T-helper 2 cell treated with Interferon-gamma antibody and Interleukin-4, amounts not matched to agents 100 ng/mL and 5 ng/mL, for 36 hours (primary cell): ENCODE measurements at regions not wholly inside any gene's neighbourhood (a gene's known extent, or its start where the extent isn't known, plus 50 kb on each side); places are given as distances from the start of the nearest gene placed in this dataset.

Experiments
- intact Hi-C: fragments of 100-400 bp; cut with micrococcal nuclease; formaldehyde crosslinking; loops from one replicate; pipeline ENCODE4 v1.15.1; 2023

DNA sequence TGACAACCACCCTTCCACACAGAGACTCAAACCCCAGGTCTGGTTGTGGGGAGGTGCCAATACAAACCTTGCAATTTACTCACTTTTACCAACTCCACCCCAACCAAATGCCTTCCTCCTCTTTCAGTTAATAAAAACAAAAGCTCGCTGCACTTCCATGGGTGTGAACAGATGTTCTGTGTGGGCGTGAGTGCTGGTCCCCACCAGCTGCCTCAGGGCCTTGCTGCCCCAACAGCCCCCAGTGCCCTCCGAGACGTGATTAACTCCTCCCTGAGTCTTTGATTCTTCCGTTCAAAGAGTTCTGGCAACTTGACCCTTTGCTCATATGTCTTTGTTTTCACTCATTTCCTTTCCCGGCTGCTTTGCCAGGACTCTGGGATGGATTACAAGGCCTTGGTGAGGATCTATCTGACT lies 258.9 kb upstream of the CXCR4 start:
- intact Hi-C loops, result loop anchor here (5.0 kb wide), 2 partner anchors 95 to 415 kb away; no protein-coding TSS in a partner anchor

- intact Hi-C loops, result loop anchor here (5.0 kb wide), 2 partner anchors 94 to 414 kb away; no protein-coding TSS in a partner anchor
These were observed 258.3 kb upstream of the CXCR4 start for GRCh38 chr2:136376211-136376610.

- intact Hi-C loops, result loop anchor here (1.0 to 5.0 kb wide), 5 partner anchors 48 to 413 kb away; partner anchors contain the start of gene DARS1
These were observed 257.3 kb upstream of the CXCR4 start for GRCh38 chr2:136375017-136375901.

DNA sequence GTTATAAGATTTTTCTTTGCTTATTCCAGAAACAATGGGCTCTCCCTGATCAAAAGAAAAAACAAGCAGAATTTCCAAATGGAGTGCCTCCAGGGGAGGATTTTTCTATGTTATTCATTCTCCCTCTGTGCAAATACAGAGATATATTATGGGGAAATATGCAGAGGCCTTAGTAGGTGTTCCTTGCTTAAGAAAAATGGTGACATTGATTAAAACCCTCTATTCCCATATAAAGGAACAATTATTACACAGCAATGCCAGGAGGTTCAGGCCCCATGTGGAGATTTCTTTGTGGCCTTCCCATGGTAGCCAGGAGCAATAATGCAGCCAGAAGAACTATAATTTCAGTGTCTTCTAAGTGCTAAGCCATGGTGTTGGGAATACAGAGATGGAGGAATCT lies 255.9 kb upstream of the CXCR4 start:
- intact Hi-C loops, result loop anchor here (2.0 kb wide), 2 partner anchors 241 to 389 kb away; partner anchors contain the start of gene DARS1

GRCh38 chr2:136373029-136373428 lies 255.1 kb upstream of the CXCR4 start:
- intact Hi-C loops, result no loop called here

DNA sequence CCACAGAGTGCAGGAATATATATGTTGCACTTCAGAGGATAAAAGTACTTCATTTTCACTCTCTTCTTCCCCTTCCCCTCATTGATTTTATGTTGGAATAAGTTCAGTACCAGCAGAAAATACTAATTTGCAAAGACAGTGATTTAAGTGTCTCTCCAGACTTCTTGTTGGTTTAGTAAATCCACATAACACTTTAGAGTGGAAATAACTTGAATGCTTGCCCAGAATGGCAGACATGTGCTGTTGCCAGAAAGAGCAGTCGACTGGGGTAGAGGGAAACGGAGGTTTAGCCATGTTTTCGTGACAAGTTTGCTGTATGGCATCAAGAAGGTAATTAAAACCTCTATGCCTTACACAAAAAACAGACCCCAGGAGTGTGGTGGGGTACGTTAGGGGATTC lies 246.0 kb upstream of the CXCR4 start:
- intact Hi-C loops, result no loop called here

DNA sequence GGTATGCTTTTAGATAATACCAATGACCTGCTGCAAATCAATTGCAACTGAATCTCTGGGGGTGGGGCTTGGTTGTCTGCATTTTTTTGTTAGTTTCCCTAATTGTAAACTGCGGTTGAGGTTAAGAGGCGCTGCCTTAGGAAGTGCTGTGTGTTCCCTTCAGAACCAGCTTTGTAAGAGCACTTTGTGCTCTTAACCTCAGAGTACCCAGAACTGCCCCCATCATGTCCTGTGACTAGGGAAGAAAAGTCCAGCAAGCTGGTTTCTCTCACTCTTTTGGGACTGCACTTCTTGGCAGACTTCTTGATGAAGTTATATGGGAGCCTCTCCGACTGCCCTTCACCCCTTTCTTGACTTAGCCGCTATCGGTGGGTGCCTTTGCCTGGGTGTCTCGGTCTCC lies 245.5 kb upstream of the CXCR4 start:
- intact Hi-C loops, result no loop called here

GRCh38 chr2:136362676-136363390 lies 244.9 kb upstream of the CXCR4 start:
- intact Hi-C loops, result loop anchor here (1.0 kb wide), 1 partner anchor 36 kb away; no protein-coding TSS in a partner anchor

DNA sequence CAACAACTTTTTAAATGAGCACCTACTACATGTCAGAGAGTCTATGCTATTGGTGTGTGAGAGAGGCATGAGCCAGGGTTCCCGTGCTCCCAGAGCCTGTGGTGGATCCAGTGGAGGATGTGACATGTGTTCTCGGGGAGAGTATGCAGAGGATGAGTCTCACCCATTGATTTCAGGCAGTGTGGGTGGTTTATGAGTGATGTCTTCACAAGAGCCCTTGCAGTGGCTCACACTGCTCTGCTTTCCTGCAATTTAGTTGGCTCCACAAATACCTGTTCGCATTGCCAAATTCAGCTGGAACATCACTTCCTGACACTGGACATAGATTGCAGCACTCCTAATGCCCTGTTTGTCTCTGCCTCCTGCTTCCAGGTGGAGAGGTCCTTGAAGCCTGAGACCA lies 243.6 kb upstream of the CXCR4 start:
- intact Hi-C loops, result no loop called here

- intact Hi-C loops, result no loop called here
These were observed 242.8 kb upstream of the CXCR4 start for GRCh38 chr2:136360790-136361189.

DNA sequence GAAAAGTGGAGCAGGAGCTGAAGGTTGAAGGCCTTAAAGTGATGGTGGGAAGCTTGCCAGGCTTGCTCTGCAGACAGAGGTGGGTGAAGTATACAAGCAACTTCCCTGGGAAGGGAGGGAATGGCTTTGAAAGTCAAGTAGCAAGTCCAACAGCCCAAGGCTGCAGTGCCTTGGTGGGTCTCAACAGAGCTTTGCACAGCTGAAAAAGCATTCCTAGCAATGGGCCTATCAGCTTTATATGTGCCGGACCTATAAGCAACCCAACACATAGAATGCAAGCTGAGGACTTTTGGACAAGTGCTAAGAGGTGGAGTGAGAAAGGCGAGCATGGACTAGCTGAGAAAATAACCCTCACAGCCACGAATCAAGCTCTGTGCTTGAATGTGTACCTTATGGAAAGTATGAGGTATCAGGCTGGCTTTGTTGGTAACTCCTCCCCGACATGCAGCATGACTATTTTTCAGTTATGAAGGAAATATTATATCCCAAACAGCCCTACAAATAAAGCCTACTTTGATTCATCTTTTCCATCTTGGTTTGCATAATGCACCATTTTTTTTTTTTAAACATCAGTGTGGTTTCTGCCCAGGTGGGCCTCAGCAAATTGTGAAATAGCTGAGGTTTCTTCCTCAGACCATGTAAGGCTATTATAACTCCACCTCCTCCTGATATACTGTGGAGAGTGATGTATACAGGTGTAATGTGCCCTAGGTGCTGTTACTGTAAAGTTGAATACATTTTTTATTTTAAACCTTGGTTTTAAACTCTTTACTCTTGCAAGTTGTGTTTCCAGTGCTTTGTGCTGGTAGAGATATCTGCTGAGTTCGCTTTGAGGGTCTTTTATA lies 241.4 kb upstream of the CXCR4 start:
- intact Hi-C loops, result no loop called here

GRCh38 chr2:136358576-136358975 lies 240.6 kb upstream of the CXCR4 start:
- intact Hi-C loops, result no loop called here

DNA sequence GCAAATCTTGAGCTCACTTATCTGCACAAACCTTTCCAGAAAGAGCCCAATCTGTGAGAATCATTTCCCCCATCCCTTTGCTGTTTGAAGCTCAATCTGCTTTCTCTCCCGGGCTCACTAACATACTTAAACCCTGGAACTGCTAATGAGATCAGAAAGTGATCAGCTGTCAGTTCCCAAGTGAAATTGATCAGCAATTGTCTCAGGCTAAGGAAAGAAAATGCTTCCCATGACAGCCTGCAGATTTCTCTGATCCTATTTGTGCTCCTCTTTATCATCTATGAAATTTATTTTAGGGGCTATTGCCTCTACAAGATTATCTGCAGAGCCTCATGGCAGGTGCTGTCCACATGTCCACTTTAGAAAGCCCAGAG lies 239.0 kb upstream of the CXCR4 start:
- intact Hi-C loops, result no loop called here

DNA sequence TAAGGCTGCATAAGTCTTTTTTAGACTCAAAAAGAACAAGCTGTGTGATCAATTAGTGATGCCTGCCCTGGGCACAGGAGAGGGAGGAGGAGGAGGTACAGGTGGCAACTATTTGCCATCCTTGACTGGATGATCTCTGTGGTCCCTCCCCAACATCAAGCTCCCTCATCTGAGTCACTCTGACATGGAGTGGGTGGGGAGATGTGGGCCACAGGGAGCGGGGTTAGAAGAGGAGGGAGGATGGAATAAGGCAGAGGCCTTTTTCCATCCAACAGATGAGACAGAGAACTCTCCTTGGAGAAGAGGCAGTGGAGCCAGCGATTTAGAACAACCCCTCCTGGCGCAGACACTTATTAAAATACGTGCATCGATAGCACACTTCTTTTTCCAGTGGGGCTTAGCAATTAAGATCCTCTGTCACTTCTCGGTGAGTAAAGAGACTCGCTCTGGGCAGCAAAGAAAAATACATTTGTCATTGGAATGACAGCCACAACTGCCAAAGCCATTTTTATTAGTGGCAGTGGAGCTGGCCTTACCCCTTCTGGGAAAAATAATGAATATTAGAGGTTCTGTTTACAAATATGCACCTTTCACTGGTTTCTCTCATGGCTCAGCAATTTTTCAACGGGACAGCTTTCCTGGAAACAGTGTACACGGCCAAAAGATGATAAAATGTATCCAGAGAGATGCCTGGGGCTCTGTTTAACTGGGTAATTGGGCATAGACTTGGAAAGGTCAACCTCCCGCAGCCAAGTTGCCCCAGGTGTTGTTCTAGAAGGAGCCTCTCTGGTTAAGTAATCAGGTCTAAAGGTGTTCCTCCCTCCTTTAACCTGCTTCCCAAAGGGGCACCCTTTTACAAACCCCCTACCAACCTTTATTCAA lies 238.4 kb upstream of the CXCR4 start:
- intact Hi-C loops, result no loop called here

GRCh38 chr2:136351684-136352083 lies 233.7 kb upstream of the CXCR4 start:
- intact Hi-C loops, result no loop called here

GRCh38 chr2:136347981-136348380 lies 230.0 kb upstream of the CXCR4 start:
- intact Hi-C loops, result no loop called here

DNA sequence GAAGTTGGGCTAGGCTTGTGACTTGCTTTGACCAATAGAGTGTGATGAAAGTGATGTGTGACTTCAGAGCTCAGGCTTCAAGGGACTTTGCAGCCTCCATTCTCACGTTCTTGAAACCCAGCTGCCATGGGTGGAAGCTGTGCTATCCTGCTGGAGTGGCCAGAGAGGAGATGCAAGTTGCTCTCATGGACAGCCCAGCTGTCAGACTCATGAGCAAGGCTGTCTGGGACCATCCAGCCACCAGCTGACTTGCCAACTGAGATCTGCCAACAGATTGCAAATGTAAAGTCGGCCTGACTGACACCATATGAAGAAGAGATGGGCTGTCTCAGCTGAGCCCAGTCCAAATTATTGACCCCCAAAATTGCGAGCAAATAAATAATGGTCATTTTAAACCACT lies 226.4 kb upstream of the CXCR4 start:
- intact Hi-C loops, result no loop called here

GRCh38 chr2:136342138-136342537 lies 224.2 kb upstream of the CXCR4 start:
- intact Hi-C loops, result no loop called here

GRCh38 chr2:136334967-136335366 lies 217.0 kb upstream of the CXCR4 start:
- intact Hi-C loops, result no loop called here

GRCh38 chr2:136332436-136333095 lies 214.6 kb upstream of the CXCR4 start:
- intact Hi-C loops, result no loop called here
